Thyroid gland (tissue), 4 donors: ENCODE measurements at regions not wholly inside any gene's neighbourhood (a gene's known extent, or its start where the extent isn't known, plus 50 kb on each side); places are given as distances from the start of the nearest gene placed in this dataset.
"Not testable (repeated sequence)": the region's sequence is repeated elsewhere in the genome, so short reads cannot be mapped to it uniquely, and the experiment has no call there.

ENCODE experiments used
- DNase-seq, 2 donors: peaks; one replicate each; pipeline ENCODE4 v3.0.0-alpha.2; 2019
- H3K27ac ChIP-seq, 3 donors: fragments of 200-600 bp; sonication (generic); 1 replicate in 2 of 3; 2 replicates in 1 of 3; pipeline ENCODE4 v1.5.1; 2016 to 2019; ENCODE audit warnings: mild to moderate bottlenecking in 1 of 3, moderate library complexity in 1 of 3
- H3K27me3 ChIP-seq: fragments of 200-600 bp; sonication (generic); one replicate; pipeline ENCODE4 v1.5.1; 2019
- H3K36me3 ChIP-seq, 2 donors: fragments of 200-600 bp; sonication (generic); one replicate each; pipeline ENCODE4 v1.5.1; 2016 to 2019
- H3K4me1 ChIP-seq, 2 donors: fragments of 200-600 bp; sonication (generic); one replicate each; pipeline ENCODE4 v1.5.1; 2017 to 2019
- H3K4me3 ChIP-seq, 3 donors: fragments of 200-600 bp; sonication (generic); replicated peaks in 1 of 3; 1 replicate in 2 of 3; 2 replicates in 1 of 3; pipeline ENCODE4 v1.5.1; 2016; ENCODE audit warnings: mild to moderate bottlenecking in 1 of 3
- H3K9me3 ChIP-seq: fragments of 200-600 bp; sonication (generic); one replicate; pipeline ENCODE4 v1.5.1; 2017
- CTCF ChIP-seq, 6 experiments: fragments of 200-600 bp in 3 of 6; fragments of 450-650 bp in 3 of 6; sonication (generic) in 3 of 6; IDR thresholded peaks; one replicate each; pipeline ENCODE4 v1.5.1; 2016 to 2019; ENCODE audit warnings: antibody characterized with exemption in 6 of 6, mild to moderate bottlenecking in 2 of 6, inconsistent platforms in 1 of 6, moderate library complexity in 1 of 6
- POLR2A ChIP-seq, 2 donors: fragments of 450-650 bp; IDR thresholded peaks; one replicate each; pipeline ENCODE4 v1.6.1; 2017; ENCODE audit warnings: antibody characterized with exemption in 2 of 2, mild to moderate bottlenecking in 2 of 2, moderate library complexity in 1 of 2
- WGBS, 2 donors: methylation state at CpG; one replicate each; pipeline ENCODE4 v1.1.5; 2017; 5-methylcytosine and 5-hydroxymethylcytosine counted together
- intact Hi-C: fragments of 100-400 bp; cut with DNase I; formaldehyde crosslinking; loops from one replicate; pipeline ENCODE4 v1.15.1; 2023

GRCh38 chr4:187910741-187911140 lies 84.8 kb upstream of the ZFP42 start:
- intact Hi-C loops, result no loop called here
- Histone ChIP-seq H3K36me3 (no peaks in the 10 kb centered on the region), H3K27me3 (no peaks in the 10 kb centered on the region), H3K4me3 (no peak overlapping the region), H3K27ac (no peak overlapping the region), H3K4me1 (no peaks in the 10 kb centered on the region), H3K9me3 (no peaks in the 10 kb centered on the region)
- 32% methylated on average over 4 of the region's 4 CpGs for WGBS, 2 donors
- no peak for TF ChIP-seq CTCF (IDR thresholded peaks at IDR 0.05)
- no peak for TF ChIP-seq POLR2A (IDR thresholded peaks at IDR 0.05)
- DNase-seq, result no peak

GRCh38 chr4:187915406-187915805 lies 80.2 kb upstream of the ZFP42 start:
- WGBS, 2 donors, result 88% methylated on average over 5 of the region's 5 CpGs
- DNase-seq, H3K36me3 ChIP-seq, H3K4me3 ChIP-seq, intact Hi-C loops, H3K27me3 ChIP-seq, H3K9me3 ChIP-seq, H3K4me1 ChIP-seq, H3K27ac ChIP-seq: not testable (repeated sequence)

- WGBS, 2 donors, result 95% methylated on average over 3 of the region's 3 CpGs
- intact Hi-C loops, result no loop called here
- TF ChIP-seq CTCF (IDR thresholded peaks at IDR 0.05) (no peak), POLR2A (IDR thresholded peaks at IDR 0.05) (no peak)
Observed at GRCh38 chr4:187919966-187920365, 75.6 kb upstream of the ZFP42 start.

GRCh38 chr4:187921946-187922623 lies 73.5 kb upstream of the ZFP42 start:
- no peak for TF ChIP-seq POLR2A (IDR thresholded peaks at IDR 0.05)
- TF ChIP-seq CTCF (IDR thresholded peaks at IDR 0.05), result no peak
- Histone ChIP-seq H3K27me3 (no peaks in the 10 kb centered on the region), H3K36me3 (no peaks in the 10 kb centered on the region), H3K4me3 (no peak overlapping the region), H3K4me1 (no peaks in the 10 kb centered on the region), H3K27ac (no peak overlapping the region), H3K9me3 (no peaks in the 10 kb centered on the region)
- intact Hi-C loops, result no loop called here
- 73 to 76% methylated on average over 8 of the region's 8 CpGs for WGBS, 2 donors
- no peak for DNase-seq

More at GRCh38 chr4:187919966-187920365, 75.6 kb upstream of the ZFP42 start:
- Histone ChIP-seq H3K4me3 (no peak overlapping the region), H3K4me1 (no peaks in the 10 kb centered on the region), H3K36me3 (no peaks in the 10 kb centered on the region), H3K27me3 (no peaks in the 10 kb centered on the region), H3K27ac (no peak overlapping the region), H3K9me3 (no peaks in the 10 kb centered on the region)
- no peak for DNase-seq

GRCh38 chr4:187929024-187929423 lies 66.5 kb upstream of the ZFP42 start:
- Histone ChIP-seq H3K9me3 (no peaks in the 10 kb centered on the region), H3K27ac (no peak overlapping the region), H3K4me1 (no peaks in the 10 kb centered on the region), H3K36me3 (no peaks in the 10 kb centered on the region), H3K4me3 (no peak overlapping the region), H3K27me3 (no peaks in the 10 kb centered on the region)
- DNase-seq, result no peak
- WGBS, 2 donors, result 77 to 84% methylated on average over 5 to 7 of the region's 7 CpGs
- TF ChIP-seq POLR2A (IDR thresholded peaks at IDR 0.05) (no peak), CTCF (IDR thresholded peaks at IDR 0.05) (no peak)
- intact Hi-C loops, result no loop called here
